ENCODE measurements at regions not wholly inside any gene's neighbourhood (a gene's known extent, or its start where the extent isn't known, plus 50 kb on each side); places are given as distances from the start of the nearest gene placed in this dataset.

DNA sequence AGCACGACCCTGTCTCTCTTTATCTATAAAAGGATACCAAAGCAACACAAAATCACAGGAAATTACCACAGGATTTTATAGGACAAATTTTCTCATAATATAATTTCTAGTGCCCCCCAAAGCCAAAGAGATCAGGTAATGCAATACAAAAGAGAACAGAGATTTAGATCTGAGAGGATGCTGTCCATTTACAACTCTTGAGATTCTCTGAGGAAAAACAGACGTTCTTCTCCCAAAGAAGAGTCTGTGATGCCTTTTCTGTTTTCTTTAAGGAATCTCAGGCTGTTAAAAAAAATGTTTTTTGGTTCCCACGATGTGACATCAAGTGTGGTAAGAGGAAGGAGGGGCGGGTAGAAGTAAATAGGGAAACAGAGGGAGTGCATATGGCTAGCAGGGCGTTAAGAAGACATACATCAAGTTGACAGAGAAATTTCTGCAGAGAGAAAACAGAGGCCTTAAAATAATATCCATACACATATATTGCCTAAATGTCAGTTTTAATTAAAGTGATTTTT is 274.7 kb downstream of the YTHDC2 start:
- Histone ChIP-seq H3K27ac (ENCODE audit: low read depth, low read length) (no peak overlapping the region), H2AFZ (ENCODE audit: low read depth, low read length, severe bottlenecking) (no peak overlapping the region), H3K4me3 (ENCODE audit: insufficient read depth, low read length, poor library complexity, severe bottlenecking) (no peak overlapping the region), H3K9me3 (ENCODE audit: insufficient read depth, low read length) (no peaks in the 10 kb centered on the region), H3K9me2 (replicated peaks; ENCODE audit: insufficient read depth, low read length) (no peaks in the 10 kb centered on the region), H3K36me3 (ENCODE audit: low read length) (no peaks in the 10 kb centered on the region), H3K9ac (ENCODE audit: low read length) (no peak overlapping the region), H3K4me2 (ENCODE audit: low read depth, low read length, poor library complexity, severe bottlenecking) (no peak overlapping the region), H3F3A (ENCODE audit: insufficient read depth) (no peaks in the 10 kb centered on the region), H3K79me2 (ENCODE audit: insufficient read depth, low read length) (no peaks in the 10 kb centered on the region), H3K27me3 (ENCODE audit: low read length) (no peaks in the 10 kb centered on the region), H4K20me1 (ENCODE audit: low read depth, low read length) (no peaks in the 10 kb centered on the region)
- TF ChIP-seq, protein P1, sequence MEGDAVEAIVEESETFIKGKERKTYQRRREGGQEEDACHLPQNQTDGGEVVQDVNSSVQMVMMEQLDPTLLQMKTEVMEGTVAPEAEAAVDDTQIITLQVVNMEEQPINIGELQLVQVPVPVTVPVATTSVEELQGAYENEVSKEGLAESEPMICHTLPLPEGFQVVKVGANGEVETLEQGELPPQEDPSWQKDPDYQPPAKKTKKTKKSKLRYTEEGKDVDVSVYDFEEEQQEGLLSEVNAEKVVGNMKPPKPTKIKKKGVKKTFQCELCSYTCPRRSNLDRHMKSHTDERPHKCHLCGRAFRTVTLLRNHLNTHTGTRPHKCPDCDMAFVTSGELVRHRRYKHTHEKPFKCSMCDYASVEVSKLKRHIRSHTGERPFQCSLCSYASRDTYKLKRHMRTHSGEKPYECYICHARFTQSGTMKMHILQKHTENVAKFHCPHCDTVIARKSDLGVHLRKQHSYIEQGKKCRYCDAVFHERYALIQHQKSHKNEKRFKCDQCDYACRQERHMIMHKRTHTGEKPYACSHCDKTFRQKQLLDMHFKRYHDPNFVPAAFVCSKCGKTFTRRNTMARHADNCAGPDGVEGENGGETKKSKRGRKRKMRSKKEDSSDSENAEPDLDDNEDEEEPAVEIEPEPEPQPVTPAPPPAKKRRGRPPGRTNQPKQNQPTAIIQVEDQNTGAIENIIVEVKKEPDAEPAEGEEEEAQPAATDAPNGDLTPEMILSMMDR (IDR thresholded peaks at IDR 0.05; ENCODE audit: insufficient read depth, low read length, poor library complexity, severe bottlenecking): no peak
- no peak for TF ChIP-seq EZH2phosphoT487 (conservative IDR thresholded peaks at IDR 0.05; ENCODE audit: low read length)

DNA sequence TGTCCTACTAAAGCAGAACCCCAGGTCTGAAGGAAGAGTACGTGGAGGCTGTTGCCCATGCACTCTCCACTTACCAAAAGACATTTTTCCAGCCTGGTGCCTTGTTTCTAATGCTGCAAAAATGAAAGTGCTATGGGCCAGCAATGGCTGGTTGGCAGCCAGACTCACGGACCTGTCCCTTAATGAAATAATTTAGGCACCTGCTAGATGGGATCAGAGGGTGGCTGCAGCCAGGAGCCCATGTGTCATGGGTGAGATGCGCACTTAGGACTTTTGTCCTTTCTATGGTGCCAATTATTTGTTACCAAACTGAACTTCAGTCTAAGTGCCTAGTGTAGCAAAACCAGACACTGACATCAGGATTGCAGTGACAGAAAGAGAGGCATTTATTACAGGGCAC is 276.3 kb downstream of the YTHDC2 start:
- Histone ChIP-seq H3K9me3 (ENCODE audit: insufficient read depth, low read length) (no peaks in the 10 kb centered on the region), H3K27ac (ENCODE audit: low read depth, low read length) (no peak overlapping the region), H3K9me2 (replicated peaks; ENCODE audit: insufficient read depth, low read length) (no peaks in the 10 kb centered on the region), H3K4me2 (ENCODE audit: low read depth, low read length, poor library complexity, severe bottlenecking) (no peak overlapping the region), H3K27me3 (ENCODE audit: low read length) (0 out of 2 replicates have a peak, but pooled peaks cover 3% of the 10 kb centered on the region), H3K79me2 (ENCODE audit: insufficient read depth, low read length) (no peaks in the 10 kb centered on the region), H3K9ac (ENCODE audit: low read length) (no peak overlapping the region), H3K36me3 (ENCODE audit: low read length) (no peaks in the 10 kb centered on the region), H3K4me3 (ENCODE audit: insufficient read depth, low read length, poor library complexity, severe bottlenecking) (no peak overlapping the region), H3F3A (ENCODE audit: insufficient read depth) (no peaks in the 10 kb centered on the region), H2AFZ (ENCODE audit: low read depth, low read length, severe bottlenecking) (no peak overlapping the region), H4K20me1 (ENCODE audit: low read depth, low read length) (no peaks in the 10 kb centered on the region)
- no peak for TF ChIP-seq EZH2phosphoT487 (conservative IDR thresholded peaks at IDR 0.05; ENCODE audit: low read length)
- TF ChIP-seq, protein P1 (IDR thresholded peaks at IDR 0.05; ENCODE audit: insufficient read depth, low read length, poor library complexity, severe bottlenecking): no peak

DNA sequence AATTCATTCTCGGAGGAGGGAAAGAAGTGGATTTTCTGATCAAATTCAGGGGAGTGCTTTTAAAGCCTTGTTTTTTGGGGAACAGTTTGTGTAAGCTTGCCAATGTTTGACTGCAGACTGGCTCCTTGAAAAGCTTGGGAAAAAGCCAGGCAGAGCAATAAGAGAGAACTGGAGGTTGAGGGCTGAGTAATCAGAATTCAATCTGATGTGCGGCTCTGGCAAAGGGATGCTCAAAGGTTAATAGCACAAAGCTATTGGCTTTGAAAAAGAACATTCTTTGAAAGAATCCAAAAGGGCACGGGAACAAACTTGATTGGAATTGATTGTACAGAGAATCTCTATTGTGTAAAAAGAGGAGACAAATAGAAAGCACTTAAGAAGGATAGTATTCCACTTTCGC is 279.3 kb downstream of the YTHDC2 start:
- TF ChIP-seq, protein P1 (IDR thresholded peaks at IDR 0.05; ENCODE audit: insufficient read depth, low read length, poor library complexity, severe bottlenecking): no peak
- TF ChIP-seq EZH2phosphoT487 (conservative IDR thresholded peaks at IDR 0.05; ENCODE audit: low read length): no peak
- no peak overlapping the region for H3K4me3 ChIP-seq (ENCODE audit: insufficient read depth, low read length, poor library complexity, severe bottlenecking)
- H3K27me3 ChIP-seq (ENCODE audit: low read length): 0 out of 2 replicates have a peak, but pooled peaks cover 3% of the 10 kb centered on the region
- H4K20me1 ChIP-seq (ENCODE audit: low read depth, low read length): no peaks in the 10 kb centered on the region
- no peaks in the 10 kb centered on the region for H3F3A ChIP-seq (ENCODE audit: insufficient read depth)
- H3K79me2 ChIP-seq (ENCODE audit: insufficient read depth, low read length): no peaks in the 10 kb centered on the region
- H3K4me2 ChIP-seq (ENCODE audit: low read depth, low read length, poor library complexity, severe bottlenecking): no peak overlapping the region
- H3K9me3 ChIP-seq (ENCODE audit: insufficient read depth, low read length): no peaks in the 10 kb centered on the region
- no peak overlapping the region for H2AFZ ChIP-seq (ENCODE audit: low read depth, low read length, severe bottlenecking)
- no peaks in the 10 kb centered on the region for H3K36me3 ChIP-seq (ENCODE audit: low read length)
- no peaks in the 10 kb centered on the region for H3K9me2 ChIP-seq (replicated peaks; ENCODE audit: insufficient read depth, low read length)
- no peak overlapping the region for H3K9ac ChIP-seq (ENCODE audit: low read length)
- no peak overlapping the region for H3K27ac ChIP-seq (ENCODE audit: low read depth, low read length)

Data from SU-DHL-6 (cell line).